Tibial nerve (tissue), 4 donors: ENCODE measurements at regions not wholly inside any gene's neighbourhood (a gene's known extent, or its start where the extent isn't known, plus 50 kb on each side); places are given as distances from the start of the nearest gene placed in this dataset.

Source experiments
- EP300 ChIP-seq, 2 donors: sonication (generic); formaldehyde crosslinking; IDR thresholded peaks; one replicate each; pipeline ENCODE4 v1.6.1; 2017; ENCODE audit warnings: antibody characterized with exemption in 2 of 2, mild to moderate bottlenecking in 1 of 2
- POLR2A ChIP-seq, 2 donors: fragments of 450-650 bp; IDR thresholded peaks; one replicate each; pipeline ENCODE4 v1.6.1; 2017; ENCODE audit warnings: antibody characterized with exemption in 2 of 2, mild to moderate bottlenecking in 2 of 2, moderate library complexity in 2 of 2
- TF ChIP-seq, protein P1 (sequence below), 5 experiments: fragments of 200-600 bp in 3 of 5; fragments of 450-650 bp in 2 of 5; sonication (generic) in 3 of 5; IDR thresholded peaks; one replicate each; pipeline ENCODE4 v1.5.1; 2016 to 2019; ENCODE audit warnings: antibody characterized with exemption in 5 of 5, mild to moderate bottlenecking in 3 of 5, moderate library complexity in 2 of 5

DNA sequence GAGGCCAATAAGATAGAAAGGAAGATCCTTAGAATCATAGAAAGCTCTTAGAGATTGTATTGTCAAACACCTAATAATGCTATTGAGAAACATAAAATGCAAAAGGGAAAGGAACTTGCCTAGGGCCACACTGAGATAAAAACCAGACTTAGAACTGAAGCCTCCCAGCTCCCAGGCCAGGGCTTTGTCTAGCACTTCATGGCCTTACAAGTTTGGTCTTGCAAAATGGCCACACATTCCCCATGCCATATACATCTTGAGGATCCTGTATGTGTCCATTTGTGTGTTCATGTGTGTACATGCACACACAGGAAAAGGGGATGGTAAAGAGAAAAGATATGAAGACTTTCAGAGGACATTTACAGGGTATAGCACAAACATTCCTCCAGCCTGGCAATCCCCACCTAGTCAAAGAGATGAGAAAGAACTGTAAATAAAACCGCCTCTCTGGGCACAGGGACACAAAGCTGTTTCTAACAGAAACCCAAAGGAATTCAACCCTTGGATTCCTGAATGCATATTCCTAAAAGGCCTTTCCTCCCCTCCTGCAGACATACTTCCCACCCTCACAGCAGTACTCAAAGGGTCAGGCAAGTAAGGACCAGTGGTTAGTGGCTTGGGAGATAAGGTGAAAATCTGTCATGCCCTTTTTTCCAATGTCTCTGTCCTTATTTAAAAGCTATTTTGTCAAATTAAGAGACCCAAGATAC lies 99.7 kb upstream of the KLHL29 start:
- TF ChIP-seq, protein P1, sequence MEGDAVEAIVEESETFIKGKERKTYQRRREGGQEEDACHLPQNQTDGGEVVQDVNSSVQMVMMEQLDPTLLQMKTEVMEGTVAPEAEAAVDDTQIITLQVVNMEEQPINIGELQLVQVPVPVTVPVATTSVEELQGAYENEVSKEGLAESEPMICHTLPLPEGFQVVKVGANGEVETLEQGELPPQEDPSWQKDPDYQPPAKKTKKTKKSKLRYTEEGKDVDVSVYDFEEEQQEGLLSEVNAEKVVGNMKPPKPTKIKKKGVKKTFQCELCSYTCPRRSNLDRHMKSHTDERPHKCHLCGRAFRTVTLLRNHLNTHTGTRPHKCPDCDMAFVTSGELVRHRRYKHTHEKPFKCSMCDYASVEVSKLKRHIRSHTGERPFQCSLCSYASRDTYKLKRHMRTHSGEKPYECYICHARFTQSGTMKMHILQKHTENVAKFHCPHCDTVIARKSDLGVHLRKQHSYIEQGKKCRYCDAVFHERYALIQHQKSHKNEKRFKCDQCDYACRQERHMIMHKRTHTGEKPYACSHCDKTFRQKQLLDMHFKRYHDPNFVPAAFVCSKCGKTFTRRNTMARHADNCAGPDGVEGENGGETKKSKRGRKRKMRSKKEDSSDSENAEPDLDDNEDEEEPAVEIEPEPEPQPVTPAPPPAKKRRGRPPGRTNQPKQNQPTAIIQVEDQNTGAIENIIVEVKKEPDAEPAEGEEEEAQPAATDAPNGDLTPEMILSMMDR (IDR thresholded peaks at IDR 0.05) = no peak
- TF ChIP-seq POLR2A (IDR thresholded peaks at IDR 0.05) = no peak
- no peak for TF ChIP-seq EP300 (IDR thresholded peaks at IDR 0.05)
